Urinary bladder (tissue), 3 donors: ENCODE measurements at regions not wholly inside any gene's neighbourhood (a gene's known extent, or its start where the extent isn't known, plus 50 kb on each side); places are given as distances from the start of the nearest gene placed in this dataset.
"Not testable (repeated sequence)": the region's sequence is repeated elsewhere in the genome, so short reads cannot be mapped to it uniquely, and the experiment has no call there.

Experiments used
- DNase-seq: peaks from one replicate; pipeline ENCODE4 v3.0.0-alpha.2; 2015; ENCODE audit errors: extremely low spot score
- H3K27ac ChIP-seq: one replicate; pipeline ENCODE4 v1.5.1; 2013; ENCODE audit warnings: low read depth, mild to moderate bottlenecking, moderate library complexity
- H3K36me3 ChIP-seq: one replicate; pipeline ENCODE4 v1.6.1; 2013; ENCODE audit warnings: mild to moderate bottlenecking, moderate library complexity; ENCODE audit not compliant: insufficient read depth
- H3K4me1 ChIP-seq: one replicate; pipeline ENCODE4 v1.6.1; 2013; ENCODE audit warnings: mild to moderate bottlenecking, moderate library complexity; ENCODE audit not compliant: insufficient read depth
- H3K4me3 ChIP-seq: one replicate; pipeline ENCODE4 v1.5.1; 2013; ENCODE audit warnings: low read depth, low read length
- WGBS: extraction: QIAGEN DNeasy Blood & Tissue Kit; methylation state at CpG from one replicate; pipeline ENCODE4 v1.1.7; 2013; 5-methylcytosine and 5-hydroxymethylcytosine counted together
- donor health status: healthy with polysubstance abuse.
- donor health status: healthy.

- WGBS = 89% methylated on average over 7 of the region's 7 CpGs
- Histone ChIP-seq H3K4me1 (no peaks in the 10 kb centered on the region), H3K4me3 (no peak overlapping the region), H3K27ac (no peak overlapping the region), H3K36me3 (no peaks in the 10 kb centered on the region)
- DNase-seq = no peak
Observed at GRCh38 chr22:48307931-48308330, 1519.7 kb downstream of the BRD1 start.

DNA sequence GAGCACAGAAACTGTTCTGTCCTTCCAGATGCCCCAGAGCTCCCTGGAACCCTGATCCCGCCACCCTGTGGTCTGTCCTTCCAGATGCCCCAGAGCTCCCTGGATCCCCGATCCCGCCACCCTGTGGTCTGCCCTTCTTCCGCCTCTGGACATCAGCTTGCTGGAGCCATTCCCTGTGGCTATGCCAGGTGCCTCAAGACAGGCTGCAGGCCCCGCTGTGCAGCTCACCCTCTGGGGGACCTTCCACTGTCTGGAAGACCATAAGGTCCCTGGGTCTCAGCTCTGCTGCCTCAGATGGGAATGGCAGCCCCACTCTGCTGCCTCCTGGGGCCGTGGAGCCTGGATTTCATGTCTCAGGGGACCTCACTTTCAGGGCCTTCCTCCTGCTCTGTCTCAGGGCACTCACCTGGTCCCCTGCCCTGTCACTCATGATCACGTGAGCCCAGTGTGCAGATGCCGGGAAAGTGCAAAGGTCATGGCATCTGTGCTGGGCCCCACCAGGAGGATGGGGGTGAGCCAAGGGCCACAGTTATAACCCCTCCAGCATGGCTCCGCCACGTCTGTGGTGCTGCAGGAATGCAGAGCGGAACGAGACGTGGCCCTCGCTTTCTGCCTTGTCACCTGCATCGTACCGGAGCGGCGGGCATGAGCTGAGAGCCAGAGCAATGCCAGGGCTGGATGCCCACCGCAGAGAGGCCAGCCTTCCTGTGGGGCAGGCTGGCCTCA, 1520.7 kb downstream of the BRD1 start:
- no peaks in the 10 kb centered on the region for H3K4me1 ChIP-seq
- 91% methylated on average over 19 of the region's 19 CpGs for WGBS
- no peaks in the 10 kb centered on the region for H3K36me3 ChIP-seq
- no peak overlapping the region for H3K4me3 ChIP-seq
- no peak overlapping the region for H3K27ac ChIP-seq
- no peak for DNase-seq

- 85% methylated on average over 8 of the region's 8 CpGs for WGBS
- no peaks in the 10 kb centered on the region for H3K36me3 ChIP-seq
- no peak overlapping the region for H3K4me3 ChIP-seq
- H3K4me1 ChIP-seq = no peaks in the 10 kb centered on the region
- DNase-seq = no peak
- H3K27ac ChIP-seq = no peak overlapping the region
Observed at GRCh38 chr22:48306284-48306683, 1521.4 kb downstream of the BRD1 start.

DNA sequence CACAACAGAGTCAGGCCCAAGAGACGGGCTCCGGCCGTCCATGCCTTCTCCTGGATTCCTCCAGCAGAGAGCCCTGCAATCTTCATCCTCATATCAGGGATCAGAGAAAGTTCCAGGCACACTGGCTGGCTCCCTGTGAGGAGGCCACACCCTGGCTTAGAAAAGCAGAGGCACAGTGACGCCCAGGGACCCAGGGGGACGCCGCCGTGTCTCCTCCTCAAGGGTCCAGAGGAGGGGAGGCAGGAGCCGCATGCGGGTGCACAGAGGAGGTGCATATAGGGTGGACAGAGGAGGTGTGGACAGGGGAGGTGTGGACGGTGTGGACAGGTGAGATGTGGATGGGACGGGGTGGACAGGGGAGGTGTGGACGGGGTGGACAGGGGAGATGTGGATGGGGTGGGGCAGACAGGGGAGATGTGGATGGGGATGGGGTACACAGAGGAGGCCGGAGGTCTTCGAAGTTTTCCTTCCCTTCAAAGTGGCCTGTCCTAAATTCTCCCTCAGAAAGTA, 1521.9 kb downstream of the BRD1 start:
- DNase-seq = no peak
- no peak overlapping the region for H3K4me3 ChIP-seq
- no peaks in the 10 kb centered on the region for H3K36me3 ChIP-seq
- 93% methylated on average over 14 of the region's 14 CpGs for WGBS
- H3K27ac ChIP-seq = no peak overlapping the region
- no peaks in the 10 kb centered on the region for H3K4me1 ChIP-seq

DNA sequence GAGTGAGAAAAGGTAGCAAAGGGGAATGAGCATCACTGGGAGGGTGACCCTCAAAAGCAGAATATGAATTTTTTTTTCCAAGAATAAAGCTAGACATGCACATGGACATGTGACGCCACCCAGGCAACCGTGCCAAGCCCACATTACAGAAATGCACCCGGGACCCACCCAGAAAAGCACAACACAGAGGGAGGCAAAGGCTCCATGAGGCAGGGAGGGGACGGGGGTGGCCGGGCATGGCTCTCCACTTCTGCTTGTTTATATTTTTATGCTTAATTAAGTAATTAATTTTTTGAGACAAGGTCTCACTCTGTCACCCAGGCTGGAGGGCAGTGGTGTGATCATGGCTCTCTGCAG, 1524.3 kb downstream of the BRD1 start:
- Histone ChIP-seq H3K4me3 (no peak overlapping the region), H3K36me3 (no peaks in the 10 kb centered on the region), H3K4me1 (no peaks in the 10 kb centered on the region), H3K27ac (no peak overlapping the region)
- WGBS = 90% methylated on average over 5 of the region's 5 CpGs
- DNase-seq = no peak

DNA sequence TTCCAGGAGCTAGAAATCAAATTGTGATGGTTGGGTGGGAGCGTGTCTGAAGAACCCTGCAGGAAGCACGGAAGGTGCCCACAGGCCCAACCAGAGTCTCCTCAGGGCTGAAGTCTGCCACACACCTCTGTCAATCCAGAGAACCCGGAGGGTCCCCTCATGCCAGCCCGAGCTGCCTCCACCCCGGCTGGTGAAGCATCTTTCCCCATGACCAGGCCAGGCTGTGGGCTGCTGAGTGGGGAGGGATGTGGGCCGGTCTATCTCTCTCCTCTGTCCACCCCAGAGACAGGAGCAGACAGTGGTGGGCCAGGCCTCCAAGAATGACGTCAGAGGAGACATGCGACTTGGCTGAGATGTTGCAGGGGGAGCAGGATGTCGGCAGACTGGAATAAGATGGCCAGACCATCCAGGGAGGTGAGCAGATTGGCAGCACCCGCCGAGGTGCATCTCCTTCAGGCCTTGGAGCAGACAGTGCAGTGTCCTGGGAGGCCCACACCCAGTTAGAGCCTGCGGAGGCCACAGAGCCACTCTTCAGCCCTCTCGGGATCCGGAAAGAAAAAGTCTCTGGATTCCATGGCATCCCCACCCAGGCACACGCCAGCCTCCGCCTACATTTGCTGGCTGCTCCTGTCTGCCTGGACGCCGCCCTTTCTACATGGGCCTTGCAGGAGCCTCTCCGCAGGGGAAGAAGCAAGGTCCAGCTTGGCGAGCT, 1524.9 kb downstream of the BRD1 start:
- 82% methylated on average over 20 of the region's 20 CpGs for WGBS
- Histone ChIP-seq H3K27ac (no peak overlapping the region), H3K4me1 (no peaks in the 10 kb centered on the region), H3K4me3 (no peak overlapping the region), H3K36me3 (no peaks in the 10 kb centered on the region)
- no peak for DNase-seq

DNA sequence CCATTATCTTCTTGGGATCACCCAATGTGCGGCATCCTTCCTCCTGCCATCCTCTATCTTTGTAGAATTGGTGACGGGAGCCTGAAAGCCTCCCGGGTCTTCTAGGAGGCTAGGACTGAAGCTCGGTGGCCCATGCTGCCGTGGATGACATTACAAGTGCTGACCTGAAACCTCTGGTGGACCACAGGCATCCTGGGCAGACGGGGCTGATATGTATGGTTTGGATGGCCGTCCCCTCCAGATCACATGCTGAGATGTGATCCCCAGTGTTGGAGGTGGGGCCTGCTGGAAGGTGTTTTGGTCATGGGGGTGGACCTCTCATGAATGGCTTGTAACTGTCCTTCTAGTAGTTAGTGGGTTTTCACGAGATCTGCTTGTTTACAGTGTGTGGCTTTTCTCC, 1525.8 kb downstream of the BRD1 start:
- WGBS = 86% methylated on average over 8 of the region's 8 CpGs
- no peak overlapping the region for H3K27ac ChIP-seq
- no peaks in the 10 kb centered on the region for H3K36me3 ChIP-seq
- DNase-seq = no peak
- H3K4me3 ChIP-seq = no peak overlapping the region
- H3K4me1 ChIP-seq = no peaks in the 10 kb centered on the region

DNA sequence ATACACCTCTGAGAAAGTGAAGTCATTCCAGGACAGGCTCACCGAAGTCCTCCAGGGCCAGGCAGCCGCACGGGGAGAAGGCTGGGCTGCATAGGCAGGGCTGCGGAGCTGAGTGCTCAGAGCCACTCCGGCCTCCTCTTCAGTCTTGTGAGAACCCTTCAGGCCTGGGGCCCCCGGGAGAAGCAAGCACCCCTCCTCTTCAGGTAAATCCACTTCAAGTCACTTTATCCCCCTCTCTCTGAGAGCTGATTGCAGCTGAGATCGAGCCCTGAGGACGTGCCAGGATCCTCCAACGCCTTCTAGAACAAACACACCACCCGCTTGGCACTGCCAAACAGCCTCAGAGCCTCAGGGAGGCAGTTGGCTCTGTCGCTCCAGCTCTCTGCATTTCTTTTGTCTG, 1526.3 kb downstream of the BRD1 start:
- no peak for DNase-seq
- Histone ChIP-seq H3K36me3 (no peaks in the 10 kb centered on the region), H3K4me3 (no peak overlapping the region), H3K27ac (no peak overlapping the region), H3K4me1 (no peaks in the 10 kb centered on the region)
- WGBS = 84% methylated on average over 11 of the region's 11 CpGs

- Histone ChIP-seq H3K4me3 (no peak overlapping the region), H3K36me3 (no peaks in the 10 kb centered on the region), H3K4me1 (no peaks in the 10 kb centered on the region), H3K27ac (no peak overlapping the region)
- WGBS = 92% methylated on average over 11 of the region's 11 CpGs
- no peak for DNase-seq
Observed at GRCh38 chr22:48300877-48301276, 1526.8 kb downstream of the BRD1 start.

DNA sequence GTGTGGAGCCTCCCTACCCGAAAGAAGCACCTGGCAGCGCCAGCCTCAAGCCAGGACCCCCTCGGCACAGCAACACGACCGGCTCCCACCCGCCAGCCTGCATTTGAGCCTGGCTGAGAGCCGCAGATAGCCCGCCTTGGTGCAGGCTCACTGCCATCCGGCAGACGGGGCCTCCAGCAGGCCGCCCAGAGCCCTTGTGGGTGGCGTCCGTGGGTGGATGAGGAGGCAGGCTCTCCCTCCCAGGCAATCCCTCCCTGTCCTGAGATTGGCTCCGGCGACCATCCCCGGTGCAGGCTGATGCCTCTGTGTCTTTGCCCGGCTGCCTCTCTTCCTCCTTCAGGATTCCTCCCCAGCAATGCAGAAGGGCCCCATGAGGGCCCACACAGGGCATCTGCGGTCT, 1527.9 kb downstream of the BRD1 start:
- Histone ChIP-seq H3K4me1 (no peaks in the 10 kb centered on the region), H3K4me3 (no peak overlapping the region), H3K27ac (no peak overlapping the region), H3K36me3 (no peaks in the 10 kb centered on the region)
- 91% methylated on average over 18 of the region's 18 CpGs for WGBS
- DNase-seq = no peak

DNA sequence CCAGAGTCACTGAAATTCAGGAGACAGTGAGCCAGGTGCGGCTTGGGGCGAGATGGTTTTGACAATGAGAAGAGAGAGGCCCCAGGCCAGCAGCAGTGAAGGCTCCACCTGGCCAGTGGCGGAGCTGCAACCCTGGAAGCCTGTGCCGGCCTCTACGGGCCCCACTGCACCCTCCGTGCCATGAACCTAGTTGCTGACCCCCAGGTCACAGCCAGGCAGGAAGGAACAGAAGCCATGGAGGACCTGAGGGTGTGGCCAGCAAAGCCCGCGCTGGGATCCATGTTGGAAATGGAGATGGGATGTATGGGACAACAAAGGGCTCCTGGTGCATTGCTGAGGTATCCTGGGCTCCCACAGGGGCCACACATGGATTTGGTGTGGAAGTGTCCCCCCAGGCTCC, 1528.5 kb downstream of the BRD1 start:
- Histone ChIP-seq H3K4me3 (no peak overlapping the region), H3K4me1 (no peaks in the 10 kb centered on the region), H3K36me3 (no peaks in the 10 kb centered on the region), H3K27ac (no peak overlapping the region)
- DNase-seq = no peak
- WGBS = 90% methylated on average over 8 of the region's 8 CpGs

DNA sequence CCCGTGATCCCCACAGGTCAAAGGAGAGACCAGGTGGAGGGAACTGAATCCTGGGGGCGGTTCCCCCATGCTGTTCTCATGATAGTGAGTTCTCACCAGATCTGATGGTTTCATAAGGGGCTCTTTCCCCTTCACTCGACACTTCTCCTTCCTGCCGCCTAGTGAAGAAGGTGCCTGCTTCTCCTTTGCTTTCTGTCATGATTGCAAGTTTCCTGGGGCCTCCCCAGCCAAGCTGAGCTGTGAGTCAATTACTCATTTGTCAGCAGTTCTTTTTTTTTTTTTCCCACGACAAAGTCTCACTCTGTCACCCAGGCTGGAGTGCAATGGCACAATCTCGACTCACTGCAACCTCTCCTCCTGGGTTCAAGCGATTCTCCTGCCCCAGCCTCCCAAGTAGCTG, 1530.4 kb downstream of the BRD1 start:
- Histone ChIP-seq H3K4me1 (no peaks in the 10 kb centered on the region), H3K27ac (no peak overlapping the region), H3K4me3 (no peak overlapping the region), H3K36me3 (no peaks in the 10 kb centered on the region)
- DNase-seq = no peak
- 76% methylated on average over 7 of the region's 7 CpGs for WGBS

DNA sequence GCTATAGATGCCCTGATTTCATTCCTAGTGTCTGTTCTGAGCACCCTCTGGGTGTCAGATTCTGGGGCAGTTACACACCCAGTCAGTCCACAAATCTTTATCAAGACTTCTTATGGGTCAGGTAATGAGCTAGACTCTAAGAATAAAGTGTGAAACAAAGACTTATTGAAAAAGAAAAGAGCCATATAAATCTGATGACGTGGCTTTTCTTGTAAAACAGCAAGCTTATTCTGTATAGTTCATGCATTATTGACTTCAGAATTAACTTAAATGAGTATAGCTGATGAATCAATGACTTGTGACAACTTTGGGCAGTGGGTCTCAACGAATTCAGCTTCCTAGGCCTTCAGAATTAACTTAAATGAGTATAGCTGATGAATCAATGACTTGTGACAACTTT, 1527.5 kb downstream of the TBC1D22A start:
- not testable (repeated sequence) for H3K36me3 ChIP-seq, H3K4me3 ChIP-seq, DNase-seq, H3K27ac ChIP-seq, H3K4me1 ChIP-seq
- WGBS = 66% methylated on average over 2 of the region's 2 CpGs

DNA sequence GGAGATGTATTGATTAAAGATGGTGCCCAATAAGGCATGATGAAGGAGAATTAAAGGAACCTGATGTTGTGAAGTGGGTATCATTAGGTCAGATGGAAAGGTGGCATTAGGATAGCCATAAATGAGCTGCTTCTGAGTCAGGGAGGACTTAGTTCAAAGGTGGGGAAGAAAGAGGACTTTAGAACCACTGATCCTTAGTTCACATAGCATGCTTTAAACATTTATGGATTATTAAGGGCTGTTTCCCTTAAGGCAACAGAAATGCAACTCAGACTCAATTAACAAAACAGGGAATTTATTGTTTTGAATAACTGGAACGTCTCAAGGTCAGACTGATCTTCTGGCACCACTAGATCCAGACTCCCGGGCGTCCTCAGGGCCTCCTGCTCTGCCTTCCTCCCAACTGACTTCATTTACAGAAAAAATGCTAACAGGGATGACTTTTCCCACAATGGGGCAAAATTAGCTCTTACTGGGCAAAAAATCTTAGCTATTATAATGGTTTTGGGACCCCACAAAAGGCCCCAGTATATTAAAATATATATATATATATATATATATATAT, 1526.0 kb downstream of the TBC1D22A start:
- Histone ChIP-seq H3K36me3 (no peaks in the 10 kb centered on the region), H3K27ac (no peak overlapping the region), H3K4me1 (no peaks in the 10 kb centered on the region), H3K4me3 (no peak overlapping the region)
- WGBS = 63% methylated on average over 3 of the region's 3 CpGs
- DNase-seq = no peak
